Heart left ventricle (tissue), 13 donors: ENCODE measurements at regions not wholly inside any gene's neighbourhood (a gene's known extent, or its start where the extent isn't known, plus 50 kb on each side); places are given as distances from the start of the nearest gene placed in this dataset.

Source experiments
- CTCF ChIP-seq, 12 donors: fragments of 200-600 bp; sonication (generic) in 4 of 12; IDR thresholded peaks; one replicate each; pipeline versions ENCODE4 v1.5.0 to v1.8.0; 2018 to 2022; ENCODE audit warnings: antibody characterized with exemption in 12 of 12, mild to moderate bottlenecking in 5 of 12
- POLR2A ChIP-seq, 2 donors: fragments of 450-650 bp; IDR thresholded peaks; one replicate each; pipeline ENCODE4 v1.6.1; 2017; ENCODE audit warnings: antibody characterized with exemption in 2 of 2, mild to moderate bottlenecking in 2 of 2, moderate library complexity in 2 of 2
- donor health status: ischemic (EF 13 %, LVEDD 7.1; RV severe dilation, severe dysfunction).
- donor health status: DM: no; HTN: yes; CAD: no.
- donor health status: DM: no; HTN: no; CAD: no.
- donor health status: ischemic (EF 25% LVEDD 6.9; RV normal size, moderate dysfunction).
- donor health status: ischemic (EF 25% LVEDD 5.7; RV mildly dilated, moderate dysfunction).
- donor health status: ischemic (EF 35%, LVEDD 5.7; RV mildly dilated, moderate dysfunction).
- donor health status: nonischemic (EF 11% LVEDD 7.7; RV severe dilation, severe dysfunction).
- donor health status: DM: yes; HTN: yes; CAD: no.
- donor health status: PGD.
- donor health status: ischemic (EF 29% LVEDD 5.4; RV normal size, mild dysfunction).
- donor health status: nonischemic (EF 23%, LVEDD 6.1; RV moderate dilation, normal function).

GRCh38 chr11:95490625-95491024 is 259.6 kb upstream of the SESN3 start:
- TF ChIP-seq POLR2A (IDR thresholded peaks at IDR 0.05) (no peak), CTCF (IDR thresholded peaks at IDR 0.05) (no peak)
